ENCODE measurements at regions not wholly inside any gene's neighbourhood (a gene's known extent, or its start where the extent isn't known, plus 50 kb on each side); places are given as distances from the start of the nearest gene placed in this dataset.

GRCh38 chr4:25547343-25547742, 108.3 kb upstream of the SLC34A2 start:
- Histone ChIP-seq H3K4me1 (ENCODE audit: control insufficient read depth, insufficient read depth, low read length) (no peaks in the 10 kb centered on the region), H3K9me3 (ENCODE audit: control insufficient read depth in 2 of 2, low read length in 2 of 2) (no peaks in the 10 kb centered on the region), H3K4me3 (ENCODE audit: low read length in 2 of 2) (no peak overlapping the region), H3K27ac (ENCODE audit: low read length) (no peak overlapping the region), H3K9ac (ENCODE audit: low read length in 2 of 2) (no peak overlapping the region), H3K27me3 (ENCODE audit: control insufficient read depth in 1 of 2, insufficient read depth in 2 of 2, low read length in 2 of 2) (no peaks in the 10 kb centered on the region), H3K36me3 (ENCODE audit: control insufficient read depth in 2 of 2, insufficient read depth in 2 of 2, low read length in 2 of 2) (no peaks in the 10 kb centered on the region)

GRCh38 chr4:25549413-25549812, 106.2 kb upstream of the SLC34A2 start:
- H3K9ac ChIP-seq (ENCODE audit: low read length in 2 of 2): no peak overlapping the region
- H3K27me3 ChIP-seq (ENCODE audit: control insufficient read depth in 1 of 2, insufficient read depth in 2 of 2, low read length in 2 of 2): no peaks in the 10 kb centered on the region
- no peaks in the 10 kb centered on the region for H3K9me3 ChIP-seq (ENCODE audit: control insufficient read depth in 2 of 2, low read length in 2 of 2)
- peaks cover 4% of the 10 kb centered on the region for H3K4me1 ChIP-seq (ENCODE audit: control insufficient read depth, insufficient read depth, low read length)
- H3K27ac ChIP-seq (ENCODE audit: low read length): no peak overlapping the region
- no peak overlapping the region for H3K4me3 ChIP-seq (ENCODE audit: low read length in 2 of 2)
- no peaks in the 10 kb centered on the region for H3K36me3 ChIP-seq (ENCODE audit: control insufficient read depth in 2 of 2, insufficient read depth in 2 of 2, low read length in 2 of 2)

GRCh38 chr4:25550376-25551030, 105.1 kb upstream of the SLC34A2 start:
- no peak overlapping the region for H3K27ac ChIP-seq (ENCODE audit: low read length)
- H3K36me3 ChIP-seq (ENCODE audit: control insufficient read depth in 2 of 2, insufficient read depth in 2 of 2, low read length in 2 of 2): no peaks in the 10 kb centered on the region
- no peak overlapping the region for H3K4me3 ChIP-seq (ENCODE audit: low read length in 2 of 2)
- peaks cover 4% of the 10 kb centered on the region for H3K4me1 ChIP-seq (ENCODE audit: control insufficient read depth, insufficient read depth, low read length)
- no peaks in the 10 kb centered on the region for H3K27me3 ChIP-seq (ENCODE audit: control insufficient read depth in 1 of 2, insufficient read depth in 2 of 2, low read length in 2 of 2)
- H3K9me3 ChIP-seq (ENCODE audit: control insufficient read depth in 2 of 2, low read length in 2 of 2): no peaks in the 10 kb centered on the region
- H3K9ac ChIP-seq (ENCODE audit: low read length in 2 of 2): no peak overlapping the region

- no peaks in the 10 kb centered on the region for H3K9me3 ChIP-seq (ENCODE audit: control insufficient read depth in 2 of 2, low read length in 2 of 2)
- H3K27ac ChIP-seq (ENCODE audit: low read length): no peak overlapping the region
- H3K9ac ChIP-seq (ENCODE audit: low read length in 2 of 2): no peak overlapping the region
- no peak overlapping the region for H3K4me3 ChIP-seq (ENCODE audit: low read length in 2 of 2)
- no peaks in the 10 kb centered on the region for H3K27me3 ChIP-seq (ENCODE audit: control insufficient read depth in 1 of 2, insufficient read depth in 2 of 2, low read length in 2 of 2)
- H3K36me3 ChIP-seq (ENCODE audit: control insufficient read depth in 2 of 2, insufficient read depth in 2 of 2, low read length in 2 of 2): no peaks in the 10 kb centered on the region
- H3K4me1 ChIP-seq (ENCODE audit: control insufficient read depth, insufficient read depth, low read length): peaks cover 4% of the 10 kb centered on the region
These were observed 104.0 kb upstream of the SLC34A2 start for GRCh38 chr4:25551605-25552004.

GRCh38 chr4:25552580-25553271, 102.9 kb upstream of the SLC34A2 start:
- Histone ChIP-seq H3K9ac (ENCODE audit: low read length in 2 of 2) (peak overlapping the region in 1 of 2 donors; percentile 21), H3K36me3 (ENCODE audit: control insufficient read depth in 2 of 2, insufficient read depth in 2 of 2, low read length in 2 of 2) (no peaks in the 10 kb centered on the region), H3K9me3 (ENCODE audit: control insufficient read depth in 2 of 2, low read length in 2 of 2) (no peaks in the 10 kb centered on the region), H3K4me1 (ENCODE audit: control insufficient read depth, insufficient read depth, low read length) (peaks cover 4% of the 10 kb centered on the region), H3K27ac (ENCODE audit: low read length) (no peak overlapping the region), H3K27me3 (ENCODE audit: control insufficient read depth in 1 of 2, insufficient read depth in 2 of 2, low read length in 2 of 2) (no peaks in the 10 kb centered on the region), H3K4me3 (ENCODE audit: low read length in 2 of 2) (peak overlapping the region in 1 of 2 donors; percentile 47)

GRCh38 chr4:25559508-25559907, 96.1 kb upstream of the SLC34A2 start:
- Histone ChIP-seq H3K27me3 (ENCODE audit: control insufficient read depth in 1 of 2, insufficient read depth in 2 of 2, low read length in 2 of 2) (no peaks in the 10 kb centered on the region), H3K36me3 (ENCODE audit: control insufficient read depth in 2 of 2, insufficient read depth in 2 of 2, low read length in 2 of 2) (no peaks in the 10 kb centered on the region), H3K9ac (ENCODE audit: low read length in 2 of 2) (no peak overlapping the region), H3K4me1 (ENCODE audit: control insufficient read depth, insufficient read depth, low read length) (no peaks in the 10 kb centered on the region), H3K9me3 (ENCODE audit: control insufficient read depth in 2 of 2, low read length in 2 of 2) (no peaks in the 10 kb centered on the region), H3K27ac (ENCODE audit: low read length) (no peak overlapping the region), H3K4me3 (ENCODE audit: low read length in 2 of 2) (no peak overlapping the region)

GRCh38 chr4:25560605-25561004, 95.0 kb upstream of the SLC34A2 start:
- H3K9me3 ChIP-seq (ENCODE audit: control insufficient read depth in 2 of 2, low read length in 2 of 2): no peaks in the 10 kb centered on the region
- no peaks in the 10 kb centered on the region for H3K4me1 ChIP-seq (ENCODE audit: control insufficient read depth, insufficient read depth, low read length)
- no peaks in the 10 kb centered on the region for H3K27me3 ChIP-seq (ENCODE audit: control insufficient read depth in 1 of 2, insufficient read depth in 2 of 2, low read length in 2 of 2)
- no peak overlapping the region for H3K9ac ChIP-seq (ENCODE audit: low read length in 2 of 2)
- H3K27ac ChIP-seq (ENCODE audit: low read length): no peak overlapping the region
- H3K4me3 ChIP-seq (ENCODE audit: low read length in 2 of 2): no peak overlapping the region
- H3K36me3 ChIP-seq (ENCODE audit: control insufficient read depth in 2 of 2, insufficient read depth in 2 of 2, low read length in 2 of 2): no peaks in the 10 kb centered on the region

GRCh38 chr4:25563071-25563564, 92.5 kb upstream of the SLC34A2 start:
- H3K36me3 ChIP-seq (ENCODE audit: control insufficient read depth in 2 of 2, insufficient read depth in 2 of 2, low read length in 2 of 2): no peaks in the 10 kb centered on the region
- H3K9me3 ChIP-seq (ENCODE audit: control insufficient read depth in 2 of 2, low read length in 2 of 2): no peaks in the 10 kb centered on the region
- no peak overlapping the region for H3K4me3 ChIP-seq (ENCODE audit: low read length in 2 of 2)
- H3K4me1 ChIP-seq (ENCODE audit: control insufficient read depth, insufficient read depth, low read length): no peaks in the 10 kb centered on the region
- no peak overlapping the region for H3K27ac ChIP-seq (ENCODE audit: low read length)
- no peak overlapping the region for H3K9ac ChIP-seq (ENCODE audit: low read length in 2 of 2)
- H3K27me3 ChIP-seq (ENCODE audit: control insufficient read depth in 1 of 2, insufficient read depth in 2 of 2, low read length in 2 of 2): no peaks in the 10 kb centered on the region

- Histone ChIP-seq H3K9ac (ENCODE audit: low read length in 2 of 2) (no peak overlapping the region), H3K9me3 (ENCODE audit: control insufficient read depth in 2 of 2, low read length in 2 of 2) (no peaks in the 10 kb centered on the region), H3K36me3 (ENCODE audit: control insufficient read depth in 2 of 2, insufficient read depth in 2 of 2, low read length in 2 of 2) (no peaks in the 10 kb centered on the region), H3K4me1 (ENCODE audit: control insufficient read depth, insufficient read depth, low read length) (no peaks in the 10 kb centered on the region), H3K27ac (ENCODE audit: low read length) (no peak overlapping the region), H3K27me3 (ENCODE audit: control insufficient read depth in 1 of 2, insufficient read depth in 2 of 2, low read length in 2 of 2) (no peaks in the 10 kb centered on the region), H3K4me3 (ENCODE audit: low read length in 2 of 2) (no peak overlapping the region)
These were observed 90.8 kb upstream of the SLC34A2 start for GRCh38 chr4:25564836-25565235.

- H3K27ac ChIP-seq (ENCODE audit: low read length): no peak overlapping the region
- no peaks in the 10 kb centered on the region for H3K4me1 ChIP-seq (ENCODE audit: control insufficient read depth, insufficient read depth, low read length)
- H3K9ac ChIP-seq (ENCODE audit: low read length in 2 of 2): no peak overlapping the region
- H3K4me3 ChIP-seq (ENCODE audit: low read length in 2 of 2): no peak overlapping the region
- H3K27me3 ChIP-seq (ENCODE audit: control insufficient read depth in 1 of 2, insufficient read depth in 2 of 2, low read length in 2 of 2): no peaks in the 10 kb centered on the region
- H3K9me3 ChIP-seq (ENCODE audit: control insufficient read depth in 2 of 2, low read length in 2 of 2): no peaks in the 10 kb centered on the region
- H3K36me3 ChIP-seq (ENCODE audit: control insufficient read depth in 2 of 2, insufficient read depth in 2 of 2, low read length in 2 of 2): no peaks in the 10 kb centered on the region
These were observed 88.4 kb upstream of the SLC34A2 start for GRCh38 chr4:25567253-25567652.

- Histone ChIP-seq H3K36me3 (ENCODE audit: control insufficient read depth in 2 of 2, insufficient read depth in 2 of 2, low read length in 2 of 2) (no peaks in the 10 kb centered on the region), H3K4me3 (ENCODE audit: low read length in 2 of 2) (no peak overlapping the region), H3K9ac (ENCODE audit: low read length in 2 of 2) (no peak overlapping the region), H3K4me1 (ENCODE audit: control insufficient read depth, insufficient read depth, low read length) (no peaks in the 10 kb centered on the region), H3K27ac (ENCODE audit: low read length) (no peak overlapping the region), H3K9me3 (ENCODE audit: control insufficient read depth in 2 of 2, low read length in 2 of 2) (no peaks in the 10 kb centered on the region), H3K27me3 (ENCODE audit: control insufficient read depth in 1 of 2, insufficient read depth in 2 of 2, low read length in 2 of 2) (no peaks in the 10 kb centered on the region)
These were observed 85.9 kb upstream of the SLC34A2 start for GRCh38 chr4:25569716-25570115.
